ENCODE measurements at regions not wholly inside any gene's neighbourhood (a gene's known extent, or its start where the extent isn't known, plus 50 kb on each side); places are given as distances from the start of the nearest gene placed in this dataset.
A peak's percentile ranks its signal among the peaks of the same experiment; 100 is the strongest.

DNA sequence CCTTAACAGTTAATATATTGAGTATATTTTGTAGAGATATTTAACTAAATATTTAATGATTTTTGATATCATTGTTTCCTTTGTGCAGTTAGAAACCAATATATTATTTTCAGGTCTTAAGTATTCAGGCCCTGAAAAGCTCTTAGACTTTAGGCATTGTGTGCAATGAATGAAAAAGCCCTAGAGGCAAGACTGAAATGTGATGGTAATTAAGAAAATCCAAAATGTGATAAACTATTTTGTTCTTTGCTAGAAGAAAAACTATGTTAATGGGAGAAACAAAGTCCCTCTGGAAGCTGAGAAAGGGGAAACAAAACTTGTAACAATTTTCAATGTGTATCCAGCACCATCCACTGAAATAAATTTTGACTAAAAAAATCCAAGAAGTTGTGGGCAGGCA lies 54.6 kb upstream of the SSR3 start:
- Histone ChIP-seq H3K4me3 (ENCODE audit: low read length) (no peak overlapping the region), H3K9me3 (replicated peaks; ENCODE audit: control insufficient read depth, low read depth, low read length) (no peaks in the 10 kb centered on the region), H3K27ac (ENCODE audit: low read length) (no peak overlapping the region), H3K4me1 (ENCODE audit: control insufficient read depth, insufficient read depth, low read length) (peaks cover 10% of the 10 kb centered on the region), H3K27me3 (ENCODE audit: control insufficient read depth, insufficient read depth, low read length) (no peaks in the 10 kb centered on the region), H3K36me3 (ENCODE audit: control insufficient read depth, insufficient read depth, low read length) (no peaks in the 10 kb centered on the region)
- no peak for DNase-seq

DNA sequence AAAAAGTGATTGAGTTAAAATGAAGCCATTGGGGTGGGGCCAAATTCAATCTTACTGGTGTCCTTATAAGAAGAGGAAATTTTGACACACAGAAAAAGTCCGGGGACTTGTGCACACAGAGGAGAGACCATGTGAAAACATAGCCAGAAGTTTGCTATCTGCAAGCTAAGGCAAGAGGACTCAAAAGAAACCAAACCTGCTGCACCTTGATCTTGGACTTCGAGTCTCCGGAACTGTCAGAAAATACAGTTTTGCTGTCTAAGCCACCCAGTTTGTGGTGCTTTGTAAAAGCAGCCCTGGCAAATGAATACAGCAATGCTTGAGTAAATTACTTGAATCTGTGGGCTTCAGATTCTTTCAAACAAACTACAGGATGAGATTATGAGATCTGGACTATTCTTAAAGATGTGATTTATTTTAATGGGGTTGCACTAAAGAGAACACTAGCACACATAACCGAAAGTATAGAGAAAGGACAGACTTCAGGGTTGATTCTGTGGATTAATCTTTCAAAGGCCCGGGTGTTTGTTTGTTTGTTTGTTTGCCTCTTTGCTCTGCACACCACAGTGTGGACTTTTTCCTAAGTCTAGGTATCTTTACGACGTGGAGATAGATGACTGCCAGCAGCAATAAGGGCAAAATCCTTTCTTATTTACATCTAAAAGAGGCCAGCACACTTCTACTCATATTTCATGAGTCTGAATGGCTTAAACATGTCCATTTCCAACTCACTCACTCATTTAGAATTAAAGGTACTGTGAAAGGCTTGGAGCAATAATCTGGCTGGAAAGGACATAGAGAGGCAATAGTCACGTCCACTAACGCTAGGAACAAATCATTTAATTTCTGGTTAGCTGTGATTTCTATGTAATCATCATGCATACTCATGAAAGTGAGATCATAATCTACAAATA lies 53.9 kb upstream of the SSR3 start:
- no peak overlapping the region for H3K27ac ChIP-seq (ENCODE audit: low read length)
- H3K4me1 ChIP-seq (ENCODE audit: control insufficient read depth, insufficient read depth, low read length) = peaks cover 10% of the 10 kb centered on the region
- H3K36me3 ChIP-seq (ENCODE audit: control insufficient read depth, insufficient read depth, low read length) = no peaks in the 10 kb centered on the region
- no peaks in the 10 kb centered on the region for H3K27me3 ChIP-seq (ENCODE audit: control insufficient read depth, insufficient read depth, low read length)
- no peak overlapping the region for H3K4me3 ChIP-seq (ENCODE audit: low read length)
- no peak for DNase-seq
- no peaks in the 10 kb centered on the region for H3K9me3 ChIP-seq (replicated peaks; ENCODE audit: control insufficient read depth, low read depth, low read length)
- WGBS (ENCODE audit: insufficient coverage) = 90% methylated on average over 3 of the region's 9 CpGs

DNA sequence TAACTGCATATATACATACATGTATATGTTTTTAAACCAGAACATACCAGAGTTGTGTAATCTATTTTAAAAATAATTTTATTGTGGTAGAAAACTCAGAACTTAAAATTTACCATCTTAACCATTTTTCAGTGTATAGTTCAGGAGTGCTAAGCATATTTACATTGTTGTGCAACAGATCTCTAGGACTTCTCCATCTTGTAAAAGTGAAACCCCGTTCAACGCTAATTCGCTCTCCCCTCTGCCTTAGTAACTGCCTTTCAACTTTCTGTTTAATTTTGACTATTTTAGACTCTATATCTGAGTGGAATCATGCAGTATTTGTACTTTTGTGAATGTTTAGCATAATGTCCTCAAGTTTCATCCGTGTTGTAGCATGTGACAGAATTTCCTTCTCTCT lies 51.8 kb upstream of the SSR3 start:
- no peaks in the 10 kb centered on the region for H3K36me3 ChIP-seq (ENCODE audit: control insufficient read depth, insufficient read depth, low read length)
- WGBS (ENCODE audit: insufficient coverage) = no CpG with 5 or more reads among the region's 4 CpGs
- H3K9me3 ChIP-seq (replicated peaks; ENCODE audit: control insufficient read depth, low read depth, low read length) = no peaks in the 10 kb centered on the region
- H3K27me3 ChIP-seq (ENCODE audit: control insufficient read depth, insufficient read depth, low read length) = no peaks in the 10 kb centered on the region
- peak; percentile 23 for DNase-seq
- H3K27ac ChIP-seq (ENCODE audit: low read length) = no peak overlapping the region
- H3K4me1 ChIP-seq (ENCODE audit: control insufficient read depth, insufficient read depth, low read length) = peaks cover 10% of the 10 kb centered on the region
- no peak overlapping the region for H3K4me3 ChIP-seq (ENCODE audit: low read length)

DNA sequence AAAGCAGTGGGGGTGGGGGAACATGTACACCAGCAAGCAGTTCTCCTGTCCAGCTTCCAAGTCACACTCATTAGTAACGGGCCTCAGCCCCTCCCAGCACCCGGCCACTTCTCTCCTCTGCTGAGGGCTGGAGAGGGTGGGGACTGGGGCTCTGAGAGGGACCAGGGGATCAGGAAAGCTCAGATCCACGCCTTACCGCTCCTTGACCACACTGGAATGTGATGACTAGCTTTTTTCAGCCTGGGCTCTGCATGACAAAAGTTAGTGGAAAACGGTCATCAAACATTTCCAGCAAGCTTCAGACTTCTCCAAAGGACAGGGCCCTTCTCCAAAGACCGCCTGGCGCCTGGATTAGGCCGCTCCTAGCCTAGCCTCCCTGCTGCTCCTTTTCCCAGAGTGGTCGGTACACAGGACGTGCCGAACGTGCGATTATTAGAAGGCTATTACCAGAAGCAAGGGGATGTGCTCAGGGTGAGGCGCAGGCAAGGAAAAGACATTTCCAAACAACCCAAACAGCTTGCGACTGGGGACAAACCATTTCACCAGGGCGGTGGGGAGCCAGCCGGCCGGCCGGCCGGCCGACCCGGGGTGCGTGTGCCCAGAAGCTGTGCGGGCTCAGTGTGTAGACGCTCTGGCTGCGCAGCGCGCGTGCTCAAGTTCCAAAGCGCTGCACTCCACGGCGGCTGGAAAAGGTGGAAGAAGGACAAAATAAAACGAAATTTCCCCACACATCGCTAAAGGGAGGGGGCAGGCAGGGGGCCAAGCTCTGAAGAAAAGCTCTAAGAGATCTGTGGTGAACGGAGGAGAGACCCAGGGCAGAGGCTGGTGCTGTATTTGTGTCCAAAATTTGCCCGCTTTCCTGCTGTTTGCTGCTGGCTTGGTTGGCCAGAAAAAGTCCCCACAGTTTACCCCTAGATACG lies 51.0 kb upstream of the SSR3 start:
- no peaks in the 10 kb centered on the region for H3K27me3 ChIP-seq (ENCODE audit: control insufficient read depth, insufficient read depth, low read length)
- H3K27ac ChIP-seq (ENCODE audit: low read length) = peak overlapping the region; percentile 84
- H3K4me1 ChIP-seq (ENCODE audit: control insufficient read depth, insufficient read depth, low read length) = peaks cover 10% of the 10 kb centered on the region
- H3K9me3 ChIP-seq (replicated peaks; ENCODE audit: control insufficient read depth, low read depth, low read length) = no peaks in the 10 kb centered on the region
- H3K36me3 ChIP-seq (ENCODE audit: control insufficient read depth, insufficient read depth, low read length) = no peaks in the 10 kb centered on the region
- peak overlapping the region; percentile 42 for H3K4me3 ChIP-seq (ENCODE audit: low read length)
- peak; percentile 85 for DNase-seq
- 3% methylated on average over 10 of the region's 37 CpGs for WGBS (ENCODE audit: insufficient coverage)

DNA sequence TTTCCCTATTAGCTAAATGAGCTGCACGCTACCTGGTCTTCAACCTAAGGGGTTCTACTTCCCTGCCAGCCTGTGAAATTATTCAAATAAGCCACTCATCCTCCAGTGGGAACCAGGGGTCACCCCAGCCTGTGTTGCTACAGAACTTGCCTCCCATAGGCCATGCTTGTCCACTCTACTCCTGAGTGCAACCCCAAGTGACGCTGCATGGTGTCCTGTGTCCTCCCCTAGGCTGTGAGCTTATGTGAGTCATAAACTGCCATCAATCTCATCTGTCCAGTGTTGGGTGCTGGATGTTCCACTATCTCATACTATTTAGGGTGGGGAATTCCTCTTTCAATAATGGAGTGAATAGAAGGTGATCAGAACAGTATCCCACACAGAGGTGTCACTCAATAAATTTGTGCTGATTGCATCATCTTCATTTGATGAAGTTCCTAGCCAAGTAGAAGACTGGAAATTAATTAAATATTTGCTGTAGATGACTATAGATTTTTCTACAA lies 49.8 kb upstream of the SSR3 start:
- no peak for DNase-seq
- H3K27ac ChIP-seq (ENCODE audit: low read length) = no peak overlapping the region
- WGBS (ENCODE audit: insufficient coverage) = 85% methylated on average over 1 of the region's 2 CpGs
- no peaks in the 10 kb centered on the region for H3K9me3 ChIP-seq (replicated peaks; ENCODE audit: control insufficient read depth, low read depth, low read length)
- no peaks in the 10 kb centered on the region for H3K27me3 ChIP-seq (ENCODE audit: control insufficient read depth, insufficient read depth, low read length)
- H3K4me1 ChIP-seq (ENCODE audit: control insufficient read depth, insufficient read depth, low read length) = peaks cover 10% of the 10 kb centered on the region
- H3K4me3 ChIP-seq (ENCODE audit: low read length) = no peak overlapping the region
- no peaks in the 10 kb centered on the region for H3K36me3 ChIP-seq (ENCODE audit: control insufficient read depth, insufficient read depth, low read length)

Data from muscle of leg (tissue), 3 donors.